ENCODE measurements at regions not wholly inside any gene's neighbourhood (a gene's known extent, or its start where the extent isn't known, plus 50 kb on each side); places are given as distances from the start of the nearest gene placed in this dataset.

DNA sequence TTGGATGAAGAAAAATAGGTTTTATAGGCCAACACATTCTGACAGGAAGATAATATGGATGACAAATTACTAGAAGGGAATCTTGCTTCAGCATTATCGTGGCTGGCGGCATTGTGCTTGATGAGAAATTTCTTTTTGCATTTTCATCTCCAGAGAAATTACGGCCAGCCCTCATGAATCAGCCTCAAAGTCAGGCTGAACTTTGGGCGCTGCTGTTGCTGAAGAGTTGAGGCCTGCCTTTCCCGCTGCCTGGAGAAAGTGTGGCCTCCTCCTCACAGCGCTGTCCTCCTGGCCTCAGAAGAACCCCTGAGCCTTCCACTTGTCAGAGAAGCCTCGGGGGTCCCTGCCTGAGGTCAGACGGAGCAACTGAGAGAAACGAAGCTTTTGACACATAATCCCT lies 272.4 kb upstream of the KCNIP4 start:
- DNase-seq (ENCODE audit: low spot score) = no peak

GRCh38 chr4:22217480-22217879 lies 268.9 kb upstream of the KCNIP4 start:
- DNase-seq (ENCODE audit: low spot score) = no peak

GRCh38 chr4:22216278-22216677 lies 267.7 kb upstream of the KCNIP4 start:
- DNase-seq (ENCODE audit: low spot score) = no peak

DNA sequence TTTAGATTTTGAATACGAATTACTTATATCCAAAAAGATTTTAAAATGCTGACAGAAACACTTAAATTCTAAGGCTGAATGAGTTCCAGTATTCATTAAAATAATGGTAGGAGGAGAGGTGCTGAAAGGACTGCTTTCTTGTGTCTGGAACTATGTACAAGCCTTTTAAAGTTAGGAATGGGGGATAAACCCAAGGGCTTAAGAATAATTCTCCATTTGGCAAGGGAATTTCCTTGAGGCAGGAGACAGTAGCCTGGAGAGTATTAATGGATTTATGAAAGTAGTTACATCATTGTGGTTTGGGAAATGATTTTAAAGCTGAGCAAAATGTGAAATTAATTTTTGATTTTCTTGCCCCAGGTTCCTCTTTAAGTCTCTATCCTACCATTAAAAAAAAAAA lies 266.5 kb upstream of the KCNIP4 start:
- DNase-seq (ENCODE audit: low spot score) = peak; percentile 89

DNA sequence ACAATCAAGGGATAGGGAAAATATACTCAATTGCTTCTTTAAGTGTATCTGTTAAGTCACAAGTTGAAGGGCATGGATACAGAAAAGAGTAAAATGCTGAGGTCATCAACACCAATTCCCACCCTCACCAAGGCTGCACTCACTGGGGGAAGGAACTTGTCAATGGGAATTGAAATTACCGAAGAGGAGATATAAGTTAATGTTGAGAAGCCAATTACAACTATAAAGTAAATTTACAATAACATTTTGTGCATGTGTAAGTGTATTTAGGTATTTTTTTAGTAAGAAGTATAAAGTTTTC lies 255.1 kb upstream of the KCNIP4 start:
- DNase-seq (ENCODE audit: low spot score) = no peak

DNA sequence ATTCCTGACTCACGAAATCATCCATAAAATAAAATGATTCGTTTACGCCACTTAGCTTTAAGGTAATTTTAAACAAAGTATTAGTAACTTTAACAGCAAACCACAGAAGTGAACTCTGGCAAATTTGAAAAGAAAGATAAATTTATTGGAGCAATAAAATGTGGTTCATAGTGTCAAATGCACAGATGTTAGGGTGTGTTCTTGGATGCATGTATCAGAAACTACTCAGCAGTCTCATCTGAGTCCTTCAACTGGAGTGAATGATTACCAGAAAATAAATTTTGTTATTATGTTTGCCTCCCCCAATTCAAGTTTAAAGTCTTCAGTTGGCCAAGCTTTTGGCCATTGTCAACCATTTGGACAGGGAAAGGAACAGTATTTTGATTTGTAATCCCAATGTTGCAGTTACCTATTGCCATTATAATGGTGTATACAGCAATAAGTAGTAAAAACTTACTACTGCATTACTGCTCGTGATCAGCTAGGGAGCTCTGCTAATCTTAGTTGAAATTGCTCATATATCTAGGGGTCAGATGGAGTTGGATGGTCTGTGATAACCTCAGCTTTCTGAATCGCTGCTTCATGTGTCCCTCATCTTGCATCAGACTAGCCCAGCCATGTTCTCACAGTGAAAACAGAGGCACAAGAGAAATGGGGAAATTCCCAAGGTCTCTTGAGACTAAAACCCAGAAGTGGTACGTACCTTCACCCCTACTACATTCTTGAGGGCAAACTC lies 254.6 kb upstream of the KCNIP4 start:
- no peak for DNase-seq (ENCODE audit: low spot score)

GRCh38 chr4:22202246-22202974 lies 253.8 kb upstream of the KCNIP4 start:
- DNase-seq (ENCODE audit: low spot score) = no peak

DNA sequence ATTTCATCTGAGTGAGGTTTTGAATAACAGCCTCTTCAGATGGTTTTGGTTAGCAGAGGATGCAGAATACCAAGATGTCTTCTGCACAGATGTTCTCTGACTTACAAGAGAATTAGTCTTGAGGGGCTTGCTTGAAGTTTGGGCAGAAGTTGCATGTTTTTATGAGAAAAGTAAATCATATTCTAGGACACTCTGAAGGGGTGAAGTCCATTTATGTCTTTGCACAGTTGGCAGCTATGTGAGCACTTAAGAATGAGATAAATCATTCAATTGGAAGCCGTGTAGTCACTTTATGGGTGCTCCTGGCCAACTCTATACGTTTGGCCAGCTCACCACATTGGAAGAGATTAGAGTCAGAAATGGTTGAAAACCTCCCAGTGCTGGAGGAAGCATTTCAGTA lies 252.7 kb upstream of the KCNIP4 start:
- no peak for DNase-seq (ENCODE audit: low spot score)

GRCh38 chr4:22196551-22196950 lies 248.0 kb upstream of the KCNIP4 start:
- no peak for DNase-seq (ENCODE audit: low spot score)

GRCh38 chr4:22192084-22192511 lies 243.5 kb upstream of the KCNIP4 start:
- DNase-seq (ENCODE audit: low spot score) = no peak

- DNase-seq (ENCODE audit: low spot score) = no peak
Measured at GRCh38 chr4:22191565-22191964, 243.0 kb upstream of the KCNIP4 start.

GRCh38 chr4:22190855-22191254 lies 242.3 kb upstream of the KCNIP4 start:
- no peak for DNase-seq (ENCODE audit: low spot score)

GRCh38 chr4:22187203-22187820 lies 238.7 kb upstream of the KCNIP4 start:
- no peak for DNase-seq (ENCODE audit: low spot score)

- no peak for DNase-seq (ENCODE audit: low spot score)
Measured at GRCh38 chr4:22181736-22182135, 233.2 kb upstream of the KCNIP4 start.

DNA sequence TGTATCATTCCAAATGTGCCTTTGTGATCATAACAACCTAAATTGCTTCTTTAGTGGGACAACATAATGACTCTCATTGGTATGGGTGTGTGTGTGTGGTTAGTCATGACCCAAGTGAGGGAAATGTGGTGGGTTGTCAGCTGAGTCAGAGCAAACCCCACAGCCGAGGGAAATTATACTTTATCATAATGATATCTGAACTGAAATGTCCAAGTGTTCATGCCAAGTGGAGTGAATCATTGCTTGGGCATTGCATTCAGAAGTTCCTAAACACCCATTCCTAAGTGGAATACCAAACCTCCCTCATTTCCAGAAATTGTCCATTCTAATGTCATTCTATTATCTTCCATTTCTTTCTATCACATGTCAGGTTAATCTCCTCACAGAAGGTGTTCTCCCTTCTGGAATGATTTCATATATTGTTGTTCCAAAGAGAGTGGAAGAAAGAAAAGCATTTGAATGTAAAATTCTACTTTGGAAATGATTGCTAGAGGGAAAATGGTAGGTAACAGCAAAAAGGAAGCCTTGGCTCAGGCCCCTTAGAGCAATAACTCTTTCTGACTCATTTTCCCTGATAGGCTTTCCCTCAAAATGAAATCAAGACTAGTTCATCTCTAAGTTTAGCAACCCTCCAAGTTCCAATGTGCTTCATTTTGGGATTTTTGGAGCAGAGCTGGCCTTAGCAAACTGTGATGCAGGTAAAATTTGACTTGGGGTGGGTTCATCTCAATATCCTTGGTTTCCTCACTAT lies 230.7 kb upstream of the KCNIP4 start:
- no peak for DNase-seq (ENCODE audit: low spot score)

- DNase-seq (ENCODE audit: low spot score) = no peak
Measured at GRCh38 chr4:22174640-22175039, 226.1 kb upstream of the KCNIP4 start.

DNA sequence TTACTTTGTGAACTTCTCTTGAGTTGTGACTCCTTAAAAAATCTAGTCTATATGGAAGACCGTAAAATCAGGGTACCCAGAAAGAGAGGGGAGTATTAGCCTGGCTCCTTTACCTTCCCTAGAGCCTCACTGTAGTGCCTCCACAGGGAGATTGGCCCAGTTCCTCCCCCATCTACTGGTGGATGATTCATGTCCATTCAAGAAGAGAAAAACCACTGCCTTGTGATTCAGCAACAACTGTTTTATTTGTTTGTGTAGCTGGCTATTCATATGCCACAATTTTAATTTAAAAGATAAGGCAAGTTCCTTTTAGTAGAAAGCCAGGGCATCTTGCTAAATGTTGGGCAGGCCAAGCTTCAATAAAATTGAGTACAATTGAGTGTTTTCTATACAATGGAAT lies 221.8 kb upstream of the KCNIP4 start:
- DNase-seq (ENCODE audit: low spot score) = no peak

DNA sequence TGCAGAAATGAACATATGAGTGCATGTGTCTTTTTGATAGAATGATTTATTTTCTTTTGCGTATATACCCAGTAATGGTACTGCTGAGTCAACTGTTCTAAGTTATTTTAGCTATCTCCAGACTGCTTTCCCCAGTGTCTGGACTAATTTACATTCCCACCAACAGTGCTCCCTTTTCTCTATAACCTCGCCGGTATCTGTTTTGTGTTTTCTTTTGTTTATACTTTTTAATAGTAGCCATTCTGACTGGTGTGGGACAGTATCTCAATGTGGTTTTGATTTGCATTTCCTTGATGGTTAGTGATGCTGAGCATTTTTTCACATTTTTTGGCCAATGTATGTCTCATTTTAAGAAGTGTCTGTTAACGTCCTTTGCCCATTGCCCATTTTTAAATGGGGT lies 218.6 kb upstream of the KCNIP4 start:
- DNase-seq (ENCODE audit: low spot score) = no peak

DNA sequence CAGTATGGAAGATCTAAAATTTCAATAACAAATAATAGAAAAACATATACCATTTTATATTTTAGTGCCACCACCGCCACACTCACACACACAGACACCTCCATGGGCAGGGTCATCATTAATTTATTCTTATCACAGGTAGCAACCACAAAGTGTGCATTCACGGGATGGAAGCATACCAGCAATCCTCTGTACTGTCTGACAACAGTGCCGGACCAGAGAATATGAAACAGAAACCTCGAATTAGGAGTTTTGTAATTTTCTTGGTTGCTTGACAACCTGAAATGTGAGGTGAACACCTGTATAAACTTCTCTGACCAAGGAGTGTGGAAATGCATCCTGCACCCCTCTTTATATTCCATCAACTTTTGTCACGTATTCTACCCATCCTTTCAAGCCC lies 213.9 kb upstream of the KCNIP4 start:
- DNase-seq (ENCODE audit: low spot score) = no peak

- DNase-seq (ENCODE audit: low spot score) = no peak
Measured at GRCh38 chr4:22130741-22131140, 182.2 kb upstream of the KCNIP4 start.

DNA sequence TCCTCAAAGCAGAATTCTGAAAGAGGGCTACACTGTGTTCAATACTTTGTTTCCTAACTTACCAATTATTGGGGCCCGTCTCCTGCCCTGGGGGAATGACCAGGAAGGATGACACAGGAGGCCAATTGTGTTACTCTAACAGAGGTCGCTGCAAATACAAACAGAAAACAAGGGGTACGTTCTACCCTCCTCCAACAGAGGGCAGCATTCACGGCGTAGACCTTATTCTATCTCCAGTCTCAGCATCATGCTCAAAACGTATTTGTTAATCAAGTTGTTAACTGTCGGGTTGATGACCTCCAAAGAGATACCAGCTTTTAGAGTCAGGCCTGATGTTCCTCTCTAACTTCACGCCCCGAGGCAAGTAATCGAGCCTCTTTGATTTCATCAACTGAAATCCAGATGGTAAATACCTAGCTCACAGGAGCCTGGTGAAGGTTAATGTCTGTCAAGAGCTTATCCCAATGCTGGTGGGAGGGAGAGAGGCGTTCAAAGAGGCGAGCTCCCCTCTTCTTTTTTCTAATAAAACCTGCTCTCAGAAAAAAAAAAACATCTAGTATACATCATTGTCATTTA lies 181.0 kb upstream of the KCNIP4 start:
- no peak for DNase-seq (ENCODE audit: low spot score)

- no peak for DNase-seq (ENCODE audit: low spot score)
Measured at GRCh38 chr4:22122062-22122461, 173.5 kb upstream of the KCNIP4 start.

Measured in umbilical cord (tissue), 1 donor.